ENCODE measurements at regions not wholly inside any gene's neighbourhood (a gene's known extent, or its start where the extent isn't known, plus 50 kb on each side); places are given as distances from the start of the nearest gene placed in this dataset.

- 95% methylated on average over 8 of the region's 10 CpGs for WGBS (ENCODE audit: insufficient coverage)
- no peaks in the 10 kb centered on the region for H3K36me3 ChIP-seq (ENCODE audit: control insufficient read depth, insufficient read depth, low read length)
- DNase-seq (no peak), ATAC-seq (no peak)
- Mint-ChIP-seq H3K4me1 (peaks cover 8 to 19% of the 10 kb centered on the region in 2 donors), H3K27ac (no peak overlapping the region), H3K4me3 (no peak overlapping the region), H3K36me3 (no peaks in the 10 kb centered on the region), H3K27me3 (ENCODE audit: low read depth in 2 of 2) (peaks cover 3 to 15% of the 10 kb centered on the region in 2 donors), H3K9me3 (no peaks in the 10 kb centered on the region)
- H3K9me3 ChIP-seq (ENCODE audit: control insufficient read depth, insufficient read depth, low read length) = no peaks in the 10 kb centered on the region
- H3K4me1 ChIP-seq (ENCODE audit: control insufficient read depth, insufficient read depth, low read length) = peaks cover 14% of the 10 kb centered on the region
- intact Hi-C loops (cut with micrococcal nuclease) = no loop called here
- H3K27me3 ChIP-seq (ENCODE audit: control insufficient read depth, insufficient read depth, low read length) = no peaks in the 10 kb centered on the region
- H3K27ac ChIP-seq (ENCODE audit: low read length) = no peak overlapping the region
- no peak for TF ChIP-seq CTCF (IDR thresholded peaks at IDR 0.05)
- H3K4me3 ChIP-seq (ENCODE audit: low read length) = no peak overlapping the region
Measured at GRCh38 chr4:4764558-4764905, 94.9 kb upstream of the MSX1 start.

- peaks cover 14% of the 10 kb centered on the region for H3K4me1 ChIP-seq (ENCODE audit: control insufficient read depth, insufficient read depth, low read length)
- H3K9me3 ChIP-seq (ENCODE audit: control insufficient read depth, insufficient read depth, low read length) = no peaks in the 10 kb centered on the region
- no peaks in the 10 kb centered on the region for H3K36me3 ChIP-seq (ENCODE audit: control insufficient read depth, insufficient read depth, low read length)
- H3K4me1 Mint-ChIP-seq = peaks cover 8 to 19% of the 10 kb centered on the region in 2 donors
- peak overlapping the region; percentile 84 for H3K4me3 Mint-ChIP-seq
- 83% methylated on average over 14 of the region's 14 CpGs for WGBS (ENCODE audit: insufficient coverage)
- H3K27ac ChIP-seq (ENCODE audit: low read length) = no peak overlapping the region
- no peak for TF ChIP-seq CTCF (IDR thresholded peaks at IDR 0.05)
- no peaks in the 10 kb centered on the region for H3K36me3 Mint-ChIP-seq
- no peak for ATAC-seq
- no peaks in the 10 kb centered on the region for H3K9me3 Mint-ChIP-seq
- no peak overlapping the region for H3K4me3 ChIP-seq (ENCODE audit: low read length)
- H3K27ac Mint-ChIP-seq = no peak overlapping the region
- no peak for DNase-seq
- intact Hi-C loops (cut with micrococcal nuclease) = no loop called here
- no peaks in the 10 kb centered on the region for H3K27me3 ChIP-seq (ENCODE audit: control insufficient read depth, insufficient read depth, low read length)
- peaks cover 3 to 15% of the 10 kb centered on the region in 2 donors for H3K27me3 Mint-ChIP-seq (ENCODE audit: low read depth in 2 of 2)
Measured at GRCh38 chr4:4763822-4764557, 95.5 kb upstream of the MSX1 start.

GRCh38 chr4:4762909-4763821, 96.3 kb upstream of the MSX1 start:
- H3K27me3 Mint-ChIP-seq (ENCODE audit: low read depth in 2 of 2) = peaks cover 3 to 15% of the 10 kb centered on the region in 2 donors
- intact Hi-C loops (cut with micrococcal nuclease) = no loop called here
- Histone ChIP-seq H3K9me3 (ENCODE audit: control insufficient read depth, insufficient read depth, low read length) (no peaks in the 10 kb centered on the region), H3K27me3 (ENCODE audit: control insufficient read depth, insufficient read depth, low read length) (no peaks in the 10 kb centered on the region), H3K4me3 (ENCODE audit: low read length) (no peak overlapping the region), H3K36me3 (ENCODE audit: control insufficient read depth, insufficient read depth, low read length) (no peaks in the 10 kb centered on the region), H3K27ac (ENCODE audit: low read length) (no peak overlapping the region), H3K4me1 (ENCODE audit: control insufficient read depth, insufficient read depth, low read length) (peaks cover 14% of the 10 kb centered on the region)
- peak; percentile 21 to 60 (median 27) for ATAC-seq
- no peaks in the 10 kb centered on the region for H3K36me3 Mint-ChIP-seq
- TF ChIP-seq CTCF (IDR thresholded peaks at IDR 0.05) = no peak
- no peaks in the 10 kb centered on the region for H3K9me3 Mint-ChIP-seq
- peak overlapping the region; percentile 84 for H3K4me3 Mint-ChIP-seq
- WGBS (ENCODE audit: insufficient coverage) = 14% methylated on average over 27 of the region's 27 CpGs
- peaks cover 8 to 19% of the 10 kb centered on the region in 2 donors for H3K4me1 Mint-ChIP-seq
- H3K27ac Mint-ChIP-seq = peak overlapping the region in 1 of 2 donors; percentile 1
- DNase-seq = peak in 1 of 2 donors; percentile 3
